Smooth muscle cell (in vitro differentiated cells): ENCODE measurements at regions not wholly inside any gene's neighbourhood (a gene's known extent, or its start where the extent isn't known, plus 50 kb on each side); places are given as distances from the start of the nearest gene placed in this dataset.
A peak's percentile ranks its signal among the peaks of the same experiment; 100 is the strongest.
"Not testable (repeated sequence)": the region's sequence is repeated elsewhere in the genome, so short reads cannot be mapped to it uniquely, and the experiment has no call there.

Experiments used
- DNase-seq: peaks from one replicate; lab custom pipeline; 2025; ENCODE audit not compliant: unreplicated experiment; lab: John Stamatoyannopoulos, UW
- H2AFZ ChIP-seq: fragments of 200-600 bp; sonication (generic); 2 replicates; pipeline ENCODE4 v1.6.0; 2016; ENCODE audit warnings: antibody characterized with exemption, low read depth, mild to moderate bottlenecking
- H3F3A ChIP-seq: fragments of 200-600 bp; sonication (generic); 2 replicates; pipeline ENCODE4 v1.6.0; 2017; ENCODE audit warnings: antibody characterized with exemption, low read depth
- H3K27ac ChIP-seq: fragments of 200-600 bp; sonication (generic); 2 replicates; pipeline ENCODE4 v1.5.1; 2016; ENCODE audit warnings: low read depth, mild to moderate bottlenecking
- H3K27me3 ChIP-seq: fragments of 200-600 bp; sonication (generic); 2 replicates; pipeline ENCODE4 v1.6.1; 2016; ENCODE audit warnings: low read depth, mild to moderate bottlenecking
- H3K36me3 ChIP-seq: fragments of 200-600 bp; sonication (generic); 2 replicates; pipeline ENCODE4 v1.5.1; 2016; ENCODE audit warnings: low read depth
- H3K4me1 ChIP-seq: fragments of 200-600 bp; sonication (generic); 2 replicates; pipeline ENCODE4 v1.5.1; 2016; ENCODE audit warnings: low read depth
- H3K4me2 ChIP-seq: fragments of 200-600 bp; sonication (generic); 2 replicates; pipeline ENCODE4 v1.6.0; 2016; ENCODE audit warnings: mild to moderate bottlenecking
- H3K4me3 ChIP-seq: fragments of 200-600 bp; sonication (generic); 2 replicates; pipeline ENCODE4 v1.5.1; 2016; ENCODE audit warnings: mild to moderate bottlenecking
- H3K79me2 ChIP-seq: fragments of 200-600 bp; sonication (generic); 2 replicates; pipeline ENCODE4 v1.6.0; 2016; ENCODE audit warnings: low read depth, mild to moderate bottlenecking
- H3K9ac ChIP-seq: fragments of 200-600 bp; sonication (generic); 2 replicates; pipeline ENCODE4 v1.6.0; 2016; ENCODE audit warnings: low read depth
- H3K9me3 ChIP-seq: fragments of 200-600 bp; sonication (generic); replicated peaks from 2 replicates; pipeline ENCODE4 v1.5.1; 2016; ENCODE audit warnings: low read depth
- H4K20me1 ChIP-seq: fragments of 200-600 bp; sonication (generic); 2 replicates; pipeline ENCODE4 v1.6.0; 2016; ENCODE audit warnings: low read depth
- WGBS: methylation state at CpG from one replicate; pipeline ENCODE4 v1.1.7; 2016; ENCODE audit warnings: low lambda C conversion rate; 5-methylcytosine and 5-hydroxymethylcytosine counted together

DNA sequence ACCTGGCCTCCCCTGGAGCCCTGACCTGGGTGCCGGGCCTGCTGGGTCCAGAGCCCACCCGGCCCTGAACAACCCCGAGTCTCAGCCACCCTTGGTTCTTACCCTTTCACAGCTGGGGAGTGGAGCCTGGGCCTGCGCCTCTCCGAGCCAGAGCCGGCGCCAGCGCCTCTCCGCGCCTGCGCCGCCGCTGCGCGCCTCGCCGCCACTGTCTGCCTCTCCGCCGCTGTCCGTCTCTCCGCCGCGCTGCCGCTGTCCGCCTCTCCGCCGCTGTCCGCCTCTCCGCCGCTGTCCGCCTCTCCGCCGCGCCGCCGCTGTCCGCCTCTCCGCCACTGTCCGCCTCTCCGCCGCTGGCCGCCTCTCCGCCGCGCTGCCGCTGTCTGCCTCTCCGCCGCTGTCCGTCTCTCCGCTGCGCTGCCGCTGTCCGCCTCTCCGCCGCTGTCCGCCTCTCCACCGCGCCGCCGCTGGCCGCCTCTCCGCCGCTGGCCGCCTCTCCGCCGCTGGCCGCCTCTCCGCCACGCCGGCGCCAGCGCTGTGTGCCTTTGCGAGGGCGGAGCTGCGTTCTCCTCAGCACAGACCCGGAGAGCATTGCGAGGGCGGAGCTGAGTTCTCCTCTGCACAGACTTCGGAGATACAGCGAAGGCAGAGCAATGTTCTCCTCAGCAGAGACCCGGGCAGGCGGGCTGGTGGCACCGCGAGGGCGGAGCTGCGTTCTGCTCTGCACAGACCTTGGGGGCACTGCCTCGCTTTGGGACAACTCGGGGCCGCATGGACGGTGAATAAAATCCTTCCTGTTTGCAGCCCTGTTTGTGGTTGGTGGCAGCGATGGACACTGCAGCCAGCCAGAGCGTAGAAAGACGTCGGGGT, 1553.7 kb downstream of the RPIA start:
- H3K79me2 ChIP-seq, H3K9ac ChIP-seq, H3F3A ChIP-seq, H4K20me1 ChIP-seq, H3K27ac ChIP-seq, DNase-seq, H2AFZ ChIP-seq, H3K36me3 ChIP-seq, H3K27me3 ChIP-seq, H3K4me1 ChIP-seq, H3K4me2 ChIP-seq, H3K9me3 ChIP-seq: not testable (repeated sequence)
- WGBS = 71% methylated on average over 45 of the region's 94 CpGs
- H3K4me3 ChIP-seq = peak overlapping the region; percentile 24

DNA sequence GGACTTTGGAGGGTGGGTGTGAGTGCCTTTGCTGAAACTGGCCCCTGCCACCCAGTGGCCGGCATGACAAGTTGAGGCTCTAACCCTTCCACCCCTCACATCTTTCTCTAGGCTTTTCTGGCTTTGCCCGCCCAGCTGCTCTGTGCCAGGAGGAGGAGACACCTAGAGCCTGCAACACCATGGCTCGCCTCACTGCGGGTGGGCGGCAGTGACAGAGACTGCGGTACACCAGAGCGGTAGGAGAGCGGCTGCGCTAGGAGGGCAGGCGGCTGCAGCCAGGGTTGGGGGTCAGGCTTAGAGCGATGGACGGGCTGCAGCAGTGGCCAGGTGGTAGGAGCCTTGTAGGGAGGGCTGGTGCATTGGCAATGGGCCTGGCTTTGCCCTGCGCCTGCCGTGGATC, 1556.9 kb downstream of the RPIA start:
- H3K9me3 ChIP-seq, H3K36me3 ChIP-seq, H2AFZ ChIP-seq, H3K4me1 ChIP-seq, H4K20me1 ChIP-seq, H3K4me3 ChIP-seq, H3F3A ChIP-seq, H3K9ac ChIP-seq, H3K4me2 ChIP-seq, DNase-seq, H3K27me3 ChIP-seq, H3K79me2 ChIP-seq, H3K27ac ChIP-seq: not testable (repeated sequence)
- WGBS = 93% methylated on average over 12 of the region's 14 CpGs

DNA sequence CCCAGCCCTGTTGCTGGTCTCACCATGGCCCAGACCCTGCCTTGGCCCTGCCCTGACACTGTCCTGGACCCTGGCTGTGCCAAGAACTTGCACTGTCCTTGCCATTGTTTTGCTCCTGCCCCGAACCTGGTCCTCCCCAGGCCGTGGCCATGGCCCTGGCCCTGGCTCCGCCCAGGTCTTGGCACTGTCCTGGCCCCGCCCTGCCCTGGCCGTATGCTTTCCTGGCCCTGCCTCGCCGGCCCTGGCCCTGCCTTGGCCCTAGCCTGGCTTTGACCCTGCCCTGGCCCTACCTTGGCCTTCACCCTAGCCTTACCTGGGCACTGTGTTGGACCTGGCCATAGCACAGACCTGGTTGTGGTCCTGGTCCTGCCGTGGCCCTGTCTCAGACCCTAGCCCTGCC, 1558.9 kb downstream of the RPIA start:
- not testable (repeated sequence) for H3K27ac ChIP-seq, H2AFZ ChIP-seq, DNase-seq, H3K79me2 ChIP-seq, H3K9ac ChIP-seq, H3F3A ChIP-seq, H3K27me3 ChIP-seq, H3K9me3 ChIP-seq, H4K20me1 ChIP-seq, H3K4me3 ChIP-seq, H3K4me2 ChIP-seq, H3K4me1 ChIP-seq, H3K36me3 ChIP-seq
- WGBS = 73% methylated on average over 7 of the region's 8 CpGs

DNA sequence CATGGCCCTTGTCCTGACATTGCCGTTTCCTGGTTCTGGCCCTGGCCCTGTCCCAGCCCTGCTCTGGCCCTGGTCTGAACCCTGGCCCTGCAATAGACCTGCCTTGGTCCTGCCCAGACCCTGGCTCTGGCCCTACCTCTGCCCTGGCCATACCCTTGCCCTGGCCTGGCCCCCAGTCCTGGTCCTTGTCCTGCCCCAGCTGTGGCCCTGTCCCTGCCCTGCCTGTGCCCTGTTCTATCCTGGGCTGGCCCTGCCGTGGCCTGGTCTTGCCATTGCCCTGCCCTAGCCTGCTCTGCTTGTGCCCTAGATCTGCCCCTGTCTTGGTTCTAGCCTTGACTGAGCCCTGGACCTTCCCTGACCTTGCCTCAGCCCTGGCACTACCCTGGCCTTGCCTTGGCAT, 1560.1 kb downstream of the RPIA start:
- H4K20me1 ChIP-seq, H3K9ac ChIP-seq, H3K9me3 ChIP-seq, H3K4me3 ChIP-seq, H2AFZ ChIP-seq, H3F3A ChIP-seq, H3K4me2 ChIP-seq, H3K4me1 ChIP-seq, H3K79me2 ChIP-seq, H3K36me3 ChIP-seq, H3K27ac ChIP-seq, DNase-seq, H3K27me3 ChIP-seq: not testable (repeated sequence)
- WGBS = 80% methylated on average over 2 of the region's 2 CpGs

DNA sequence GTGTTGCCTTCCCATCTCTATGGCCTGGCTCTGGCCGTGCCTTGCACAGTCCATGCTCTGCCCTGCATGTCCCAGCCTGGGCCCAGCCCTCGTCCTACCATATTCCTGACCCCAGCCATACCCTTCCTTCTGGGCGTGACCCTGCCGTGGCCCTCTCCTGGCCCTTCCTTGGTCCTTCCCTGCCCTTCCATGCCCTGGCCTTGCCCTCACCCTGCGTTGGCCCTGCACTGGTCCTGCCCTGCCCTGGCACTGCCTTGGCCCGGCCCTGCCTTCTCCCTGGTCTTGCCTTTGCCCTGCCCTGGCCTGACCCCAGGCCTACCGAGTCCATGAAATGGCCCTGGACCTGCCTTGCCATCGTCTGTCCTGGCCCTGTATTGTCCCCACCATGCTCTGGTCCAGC, 1561.8 kb downstream of the RPIA start:
- 77% methylated on average over 8 of the region's 8 CpGs for WGBS

DNA sequence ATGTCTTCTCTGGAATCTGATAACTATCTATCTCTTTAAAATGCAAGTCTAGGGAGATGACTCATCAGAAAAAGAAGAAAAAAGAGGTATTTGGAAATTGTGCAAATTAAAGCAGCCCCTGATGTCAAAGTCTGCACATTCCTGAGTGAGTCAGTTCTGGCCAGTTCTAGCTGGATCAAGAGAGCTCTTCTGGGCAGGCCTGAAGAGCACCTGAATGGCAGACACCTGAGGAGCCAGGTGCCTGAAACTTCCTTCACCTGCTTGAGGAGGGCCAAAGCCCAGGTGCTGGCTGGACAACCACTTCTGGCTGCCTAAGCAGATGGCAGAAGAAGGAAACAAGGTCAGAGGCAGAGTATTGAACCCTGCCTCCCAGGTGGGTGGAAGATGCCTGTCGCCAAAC, 1575.4 kb downstream of the RPIA start:
- not testable (repeated sequence) for H3K4me3 ChIP-seq, H3K9ac ChIP-seq, H3F3A ChIP-seq, H4K20me1 ChIP-seq, DNase-seq, H3K4me2 ChIP-seq, H3K27ac ChIP-seq, H3K4me1 ChIP-seq, H3K27me3 ChIP-seq, H3K9me3 ChIP-seq, H2AFZ ChIP-seq, H3K36me3 ChIP-seq, H3K79me2 ChIP-seq
- 81% methylated on average over 1 of the region's 1 CpG for WGBS

More for the DNA sequence above, 1561.8 kb downstream of the RPIA start:
- H3F3A ChIP-seq, H3K9me3 ChIP-seq, H3K4me1 ChIP-seq, H3K4me2 ChIP-seq, H3K79me2 ChIP-seq, H3K27ac ChIP-seq, H3K4me3 ChIP-seq, H4K20me1 ChIP-seq, H3K36me3 ChIP-seq, DNase-seq, H2AFZ ChIP-seq, H3K9ac ChIP-seq, H3K27me3 ChIP-seq: not testable (repeated sequence)

DNA sequence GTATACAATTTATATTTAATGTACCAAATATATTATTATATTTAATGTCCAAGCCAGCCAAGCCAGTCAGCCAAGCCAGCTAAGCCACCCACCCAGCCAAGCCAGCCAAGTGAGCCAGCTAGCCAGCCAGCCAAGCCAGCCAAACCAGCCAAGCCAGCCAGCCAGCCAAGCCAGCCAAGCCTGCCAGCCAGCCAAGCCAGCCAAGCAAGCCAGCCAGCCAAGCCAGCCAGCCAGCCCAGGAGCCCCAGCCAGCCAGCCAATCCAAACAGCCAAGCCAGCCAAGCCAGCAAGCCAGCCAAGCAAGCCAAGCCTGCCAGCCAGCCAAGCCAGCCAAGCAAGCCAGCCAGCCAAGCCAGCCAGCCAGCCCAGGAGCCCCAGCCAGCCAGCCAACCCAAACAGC, 1596.3 kb downstream of the RPIA start:
- H3K4me2 ChIP-seq, H3K9ac ChIP-seq, H3K79me2 ChIP-seq, H2AFZ ChIP-seq, H3K4me1 ChIP-seq, H3K9me3 ChIP-seq, H4K20me1 ChIP-seq, H3K4me3 ChIP-seq, H3F3A ChIP-seq, DNase-seq, H3K27ac ChIP-seq, H3K27me3 ChIP-seq, H3K36me3 ChIP-seq: not testable (repeated sequence)

DNA sequence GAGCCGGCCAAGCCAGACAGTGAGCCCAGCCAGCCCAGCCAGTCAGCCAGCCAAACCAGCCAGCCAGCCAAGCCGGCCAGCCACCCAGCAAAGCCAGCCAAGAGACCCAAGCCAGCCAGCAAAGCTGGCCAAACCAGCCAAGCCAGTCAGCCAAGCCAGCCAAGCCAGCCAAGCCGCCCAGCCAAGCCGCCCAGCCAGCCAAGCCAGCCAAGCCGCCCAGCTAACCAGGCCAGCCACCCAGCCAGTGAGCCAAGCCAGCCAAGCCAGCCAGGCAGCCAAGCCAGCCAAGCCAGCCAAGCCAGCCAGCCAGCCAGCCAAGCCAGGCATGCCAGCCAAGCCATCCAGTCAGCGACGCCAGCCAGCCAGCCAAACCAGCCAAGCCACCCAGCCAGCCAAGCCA, 1596.9 kb downstream of the RPIA start:
- not testable (repeated sequence) for H4K20me1 ChIP-seq, H3F3A ChIP-seq, H3K79me2 ChIP-seq, H2AFZ ChIP-seq, DNase-seq, H3K9ac ChIP-seq, H3K36me3 ChIP-seq, H3K27ac ChIP-seq, H3K4me2 ChIP-seq, H3K4me3 ChIP-seq, H3K4me1 ChIP-seq, H3K9me3 ChIP-seq, H3K27me3 ChIP-seq
- 88% methylated on average over 4 of the region's 7 CpGs for WGBS
